Activated B cell treated with CpG ODN at 0.5 μM for 24 hours (primary cell): ENCODE measurements at regions not wholly inside any gene's neighbourhood (a gene's known extent, or its start where the extent isn't known, plus 50 kb on each side); places are given as distances from the start of the nearest gene placed in this dataset.

Experiments
- ATAC-seq: fragments of 200-7000 bp; cut with Tn5 transposase; one replicate; pipeline ENCODE4 v1.10.0; 2021; ENCODE audit warnings: low read depth, mild to moderate bottlenecking, moderate library complexity
- CTCF ChIA-PET: fragments of 350-600 bp; sonication (Branson Sonifier 250); formaldehyde crosslinking; loops from one replicate; lab custom pipeline; 2021; ENCODE audit warnings: antibody characterized with exemption; lab: Charles Lee
- POLR2A ChIA-PET: fragments of 350-600 bp; sonication (Branson Sonifier 250); formaldehyde crosslinking; loops from one replicate; lab custom pipeline; 2021; ENCODE audit warnings: antibody characterized with exemption; lab: Charles Lee
- DNase-seq: peaks from one replicate; pipeline ENCODE4 v3.0.0; 2022
- H3K27ac Mint-ChIP-seq: one replicate; pipeline ENCODE4 v1.8.0; 2020; ENCODE audit warnings: mixed read lengths
- H3K27me3 Mint-ChIP-seq: one replicate; pipeline ENCODE4 v1.8.0; 2021; ENCODE audit warnings: mixed read lengths
- H3K36me3 Mint-ChIP-seq: one replicate; pipeline ENCODE4 v1.8.0; 2021; ENCODE audit warnings: low read depth, mixed read lengths
- H3K4me1 Mint-ChIP-seq: one replicate; pipeline ENCODE4 v1.8.0; 2021; ENCODE audit warnings: mixed read lengths
- H3K4me3 Mint-ChIP-seq: one replicate; pipeline ENCODE4 v1.8.0; 2020; ENCODE audit warnings: mild to moderate bottlenecking, mixed read lengths
- H3K9me3 Mint-ChIP-seq: one replicate; pipeline ENCODE4 v1.8.0; 2020; ENCODE audit warnings: mixed read lengths
- intact Hi-C: fragments of 100-400 bp; cut with micrococcal nuclease; formaldehyde crosslinking; loops from one replicate; pipeline ENCODE4 v1.15.1; 2024
- TF ChIP-seq, protein P1 (sequence below): fragments of 200-600 bp; IDR thresholded peaks from one replicate; pipeline ENCODE4 v1.8.0; 2022; ENCODE audit warnings: antibody characterized with exemption, mild to moderate bottlenecking

DNA sequence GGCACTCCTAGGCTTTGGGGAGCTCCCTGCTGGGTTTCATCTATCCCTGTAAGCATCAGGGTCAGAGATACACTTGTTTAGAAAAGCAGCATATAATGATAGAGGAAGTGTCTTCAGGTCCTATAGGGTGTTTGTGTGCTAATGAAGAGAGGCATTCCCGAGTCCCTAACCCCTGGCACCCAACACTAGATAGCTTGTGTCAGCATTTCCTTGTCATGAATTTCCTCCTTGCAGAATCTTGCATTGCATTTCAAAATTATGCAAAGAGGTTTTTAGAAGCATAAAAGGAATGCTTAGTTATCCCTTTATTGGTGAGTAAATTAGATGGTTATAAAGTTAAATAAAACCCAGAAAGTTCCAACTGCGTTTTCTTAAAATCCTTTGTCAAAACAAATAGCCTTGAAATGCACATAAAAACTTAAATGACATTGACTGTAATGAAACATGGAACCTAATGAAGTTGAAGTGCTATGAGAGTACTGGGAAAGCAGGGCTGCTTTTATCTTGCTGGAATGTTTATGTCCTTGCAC is 63.7 kb upstream of the LHCGR start:
- no peak overlapping the region for H3K27ac Mint-ChIP-seq
- no peak for DNase-seq
- POLR2A ChIA-PET, result no interaction called here
- no peaks in the 10 kb centered on the region for H3K4me1 Mint-ChIP-seq
- no peaks in the 10 kb centered on the region for H3K36me3 Mint-ChIP-seq
- CTCF ChIA-PET, result no interaction called here
- H3K4me3 Mint-ChIP-seq, result no peak overlapping the region
- H3K27me3 Mint-ChIP-seq, result peaks cover 7% of the 10 kb centered on the region
- TF ChIP-seq, protein P1, sequence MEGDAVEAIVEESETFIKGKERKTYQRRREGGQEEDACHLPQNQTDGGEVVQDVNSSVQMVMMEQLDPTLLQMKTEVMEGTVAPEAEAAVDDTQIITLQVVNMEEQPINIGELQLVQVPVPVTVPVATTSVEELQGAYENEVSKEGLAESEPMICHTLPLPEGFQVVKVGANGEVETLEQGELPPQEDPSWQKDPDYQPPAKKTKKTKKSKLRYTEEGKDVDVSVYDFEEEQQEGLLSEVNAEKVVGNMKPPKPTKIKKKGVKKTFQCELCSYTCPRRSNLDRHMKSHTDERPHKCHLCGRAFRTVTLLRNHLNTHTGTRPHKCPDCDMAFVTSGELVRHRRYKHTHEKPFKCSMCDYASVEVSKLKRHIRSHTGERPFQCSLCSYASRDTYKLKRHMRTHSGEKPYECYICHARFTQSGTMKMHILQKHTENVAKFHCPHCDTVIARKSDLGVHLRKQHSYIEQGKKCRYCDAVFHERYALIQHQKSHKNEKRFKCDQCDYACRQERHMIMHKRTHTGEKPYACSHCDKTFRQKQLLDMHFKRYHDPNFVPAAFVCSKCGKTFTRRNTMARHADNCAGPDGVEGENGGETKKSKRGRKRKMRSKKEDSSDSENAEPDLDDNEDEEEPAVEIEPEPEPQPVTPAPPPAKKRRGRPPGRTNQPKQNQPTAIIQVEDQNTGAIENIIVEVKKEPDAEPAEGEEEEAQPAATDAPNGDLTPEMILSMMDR, result no peak
- no peak for ATAC-seq
- intact Hi-C loops, result no loop called here
- no peaks in the 10 kb centered on the region for H3K9me3 Mint-ChIP-seq

DNA sequence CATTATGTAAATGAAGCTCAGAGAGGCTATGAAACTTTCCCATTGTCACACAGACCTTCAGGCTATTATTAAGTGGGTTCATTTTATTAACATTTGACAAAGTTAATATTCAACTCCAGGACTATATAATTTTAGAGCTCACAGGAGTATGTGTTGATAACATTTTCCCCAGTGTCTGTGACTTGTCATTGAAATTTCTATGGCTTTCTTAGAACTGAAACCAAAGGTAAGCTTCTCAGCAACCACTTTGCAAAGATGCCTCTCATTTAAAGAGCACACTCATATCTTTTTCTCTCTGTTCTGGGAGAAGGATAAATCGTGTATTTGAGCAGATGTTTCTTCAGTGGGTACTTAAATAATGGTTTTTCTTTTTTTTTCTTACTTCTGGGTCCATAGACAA is 61.8 kb upstream of the LHCGR start:
- TF ChIP-seq, protein P1, result no peak
- intact Hi-C loops, result no loop called here
- DNase-seq, result no peak
- H3K27me3 Mint-ChIP-seq, result peaks cover 7% of the 10 kb centered on the region
- no peaks in the 10 kb centered on the region for H3K9me3 Mint-ChIP-seq
- H3K4me3 Mint-ChIP-seq, result no peak overlapping the region
- H3K27ac Mint-ChIP-seq, result no peak overlapping the region
- no peaks in the 10 kb centered on the region for H3K36me3 Mint-ChIP-seq
- ATAC-seq, result no peak
- ChIA-PET CTCF (no interaction called here), POLR2A (no interaction called here)
- no peaks in the 10 kb centered on the region for H3K4me1 Mint-ChIP-seq

DNA sequence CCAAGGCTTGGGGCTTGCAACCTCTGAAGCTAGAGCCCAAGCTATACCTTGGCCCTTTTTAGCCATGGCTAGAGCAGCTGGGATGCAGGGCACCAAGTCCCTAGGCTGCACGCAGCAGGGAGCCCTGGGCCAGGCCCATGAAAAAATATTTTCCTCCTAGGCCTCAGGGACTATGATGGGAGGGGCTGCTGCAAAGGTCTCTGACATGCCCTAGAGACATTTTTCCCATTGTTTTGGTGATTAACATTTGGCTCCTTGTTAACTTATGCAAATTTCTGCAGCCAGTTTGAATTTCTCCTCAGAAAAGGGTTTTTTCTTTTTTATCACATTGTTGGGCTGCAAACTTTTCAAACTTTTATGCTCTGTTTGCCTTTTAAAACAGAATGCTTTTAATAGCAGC is 56.9 kb upstream of the LHCGR start:
- peaks cover 4% of the 10 kb centered on the region for H3K27me3 Mint-ChIP-seq
- no peaks in the 10 kb centered on the region for H3K4me1 Mint-ChIP-seq
- H3K4me3 Mint-ChIP-seq, result no peak overlapping the region
- ChIA-PET CTCF (no interaction called here), POLR2A (no interaction called here)
- DNase-seq, result no peak
- TF ChIP-seq, protein P1, result no peak
- no peaks in the 10 kb centered on the region for H3K9me3 Mint-ChIP-seq
- no peak for ATAC-seq
- H3K27ac Mint-ChIP-seq, result no peak overlapping the region
- H3K36me3 Mint-ChIP-seq, result no peaks in the 10 kb centered on the region
- intact Hi-C loops, result no loop called here

DNA sequence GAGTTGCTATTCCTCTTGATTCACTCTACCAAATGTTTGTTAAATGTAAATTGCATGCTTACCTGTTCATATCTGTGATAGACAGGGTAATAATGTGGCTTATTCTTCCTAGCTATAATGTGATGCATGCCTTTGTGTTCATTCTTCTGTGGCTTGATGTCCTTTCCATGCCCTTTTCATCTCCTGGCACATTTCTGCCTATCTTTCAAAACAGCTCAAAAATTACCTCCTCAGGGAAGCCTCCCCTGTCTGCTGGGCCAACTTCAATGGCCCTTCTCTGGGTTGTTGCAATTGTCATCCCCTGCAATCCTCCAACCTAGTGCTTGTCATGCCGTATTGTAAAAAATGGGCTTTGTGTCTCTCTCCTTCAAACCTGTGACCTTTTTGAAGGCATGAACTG is 52.8 kb upstream of the LHCGR start:
- Mint-ChIP-seq H3K9me3 (no peaks in the 10 kb centered on the region), H3K4me1 (no peaks in the 10 kb centered on the region), H3K36me3 (no peaks in the 10 kb centered on the region), H3K27ac (no peak overlapping the region), H3K4me3 (no peak overlapping the region), H3K27me3 (peaks cover 4% of the 10 kb centered on the region)
- CTCF ChIA-PET, result no interaction called here
- TF ChIP-seq, protein P1, result no peak
- ATAC-seq (no peak), DNase-seq (no peak)
- intact Hi-C loops, result no loop called here
- POLR2A ChIA-PET, result no interaction called here
